CD14-positive monocyte (primary cell): ENCODE measurements at regions not wholly inside any gene's neighbourhood (a gene's known extent, or its start where the extent isn't known, plus 50 kb on each side); places are given as distances from the start of the nearest gene placed in this dataset.

Source experiments
- DNase-seq, 3 donors: peaks; one replicate each; pipeline ENCODE4 v3.0.0-alpha.2; 2011 to 2022
- H2AFZ ChIP-seq: 2 replicates; pipeline ENCODE4 v1.6.0; 2012; ENCODE audit warnings: mild to moderate bottlenecking, low read depth, low read length, inconsistent platforms; ENCODE audit not compliant: insufficient read depth, poor library complexity, severe bottlenecking
- H3K27ac ChIP-seq, 2 donors: 1 replicate in 1 of 2; 2 replicates in 1 of 2; pipeline ENCODE4 v1.5.1; 2012 to 2013; ENCODE audit warnings: low read length in 2 of 2, control low read depth in 1 of 2, inconsistent platforms in 1 of 2, low read depth in 1 of 2, mild to moderate bottlenecking in 1 of 2
- H3K27me3 ChIP-seq, 2 donors: one replicate each; pipeline versions ENCODE4 v1.6.0 to v1.6.1; 2011 to 2013; ENCODE audit warnings: low read length in 2 of 2; ENCODE audit not compliant: control insufficient read depth in 2 of 2, insufficient read depth in 2 of 2
- H3K36me3 ChIP-seq, 2 donors: replicated peaks in 1 of 2; 1 replicate in 1 of 2; 2 replicates in 1 of 2; pipeline versions ENCODE4 v1.5.1 to v1.6.1; 2012 to 2013; ENCODE audit warnings: low read length in 2 of 2, control low read depth in 1 of 2, inconsistent platforms in 1 of 2, mild to moderate bottlenecking in 1 of 2; ENCODE audit not compliant: insufficient read depth in 2 of 2, control insufficient read depth in 1 of 2
- H3K4me1 ChIP-seq, 2 donors: 1 replicate in 1 of 2; 2 replicates in 1 of 2; pipeline versions ENCODE4 v1.5.1 to v1.6.1; 2012 to 2013; ENCODE audit warnings: low read length in 2 of 2, control low read depth in 1 of 2, inconsistent platforms in 1 of 2, mild to moderate bottlenecking in 1 of 2, moderate library complexity in 1 of 2; ENCODE audit not compliant: insufficient read depth in 2 of 2, control insufficient read depth in 1 of 2
- H3K4me2 ChIP-seq: replicated peaks from 2 replicates; pipeline ENCODE3; 2012; ENCODE audit warnings: low read length, moderate library complexity, mild to moderate bottlenecking; ENCODE audit not compliant: poor library complexity, severe bottlenecking; ENCODE audit errors: extremely low read depth
- H3K4me3 ChIP-seq, 3 experiments: fragments of 200-600 bp in 1 of 3; sonication (generic) in 1 of 3; replicated peaks in 1 of 3; 1 replicate in 2 of 3; 2 replicates in 1 of 3; pipeline ENCODE4 v1.5.1; 2011 to 2013; ENCODE audit warnings: low read length in 3 of 3, mild to moderate bottlenecking in 3 of 3, control low read depth in 2 of 3, low read depth in 2 of 3, inconsistent platforms in 1 of 3, moderate library complexity in 1 of 3
- H3K79me2 ChIP-seq: 2 replicates; pipeline ENCODE4 v1.6.0; 2012; ENCODE audit warnings: mild to moderate bottlenecking, control low read depth, inconsistent platforms, low read length, moderate library complexity; ENCODE audit not compliant: insufficient read depth
- H3K9ac ChIP-seq: 2 replicates; pipeline ENCODE4 v1.6.0; 2017; ENCODE audit warnings: low read length, mild to moderate bottlenecking; ENCODE audit not compliant: insufficient read depth, poor library complexity, severe bottlenecking
- H3K9me3 ChIP-seq, 2 donors: replicated peaks in 1 of 2; 1 replicate in 1 of 2; 2 replicates in 1 of 2; pipeline versions ENCODE4 v1.5.1 to v1.6.1; 2012 to 2013; ENCODE audit warnings: low read length in 2 of 2, control low read depth in 1 of 2; ENCODE audit not compliant: control insufficient read depth in 1 of 2, insufficient read depth in 1 of 2
- H4K20me1 ChIP-seq: 2 replicates; pipeline ENCODE4 v1.6.0; 2012; ENCODE audit warnings: mild to moderate bottlenecking, low read length, control low read depth, moderate library complexity; ENCODE audit not compliant: insufficient read depth
- H3K27ac Mint-ChIP-seq, 7 donors: one replicate each; pipeline ENCODE4 v1.8.0; 2020; ENCODE audit warnings: mild to moderate bottlenecking in 7 of 7, mixed read lengths in 7 of 7, moderate library complexity in 6 of 7, inconsistent platforms in 2 of 7
- H3K27me3 Mint-ChIP-seq, 3 donors: one replicate each; pipeline ENCODE4 v1.8.0; 2021 to 2022; ENCODE audit warnings: low read depth in 3 of 3, mild to moderate bottlenecking in 3 of 3, mixed read lengths in 3 of 3, moderate library complexity in 3 of 3, inconsistent platforms in 1 of 3
- H3K36me3 Mint-ChIP-seq, 2 donors: one replicate each; pipeline ENCODE4 v1.8.0; 2020; ENCODE audit warnings: mixed read lengths in 2 of 2, inconsistent platforms in 1 of 2, mild to moderate bottlenecking in 1 of 2
- H3K4me1 Mint-ChIP-seq: one replicate; pipeline ENCODE4 v1.8.0; 2020; ENCODE audit warnings: mild to moderate bottlenecking, mixed read lengths
- H3K4me3 Mint-ChIP-seq, 2 donors: one replicate each; pipeline ENCODE4 v1.8.0; 2020; ENCODE audit warnings: mild to moderate bottlenecking in 2 of 2, mixed read lengths in 2 of 2, moderate library complexity in 1 of 2
- H3K9me3 Mint-ChIP-seq, 7 donors: one replicate each; pipeline ENCODE4 v1.8.0; 2020 to 2022; ENCODE audit warnings: mixed read lengths in 7 of 7, mild to moderate bottlenecking in 6 of 7, moderate library complexity in 6 of 7, inconsistent platforms in 2 of 7
- WGBS: methylation state at CpG from one replicate; pipeline ENCODE4 v1.1.5; 2013; ENCODE audit warnings: missing lambda C conversion rate; ENCODE audit not compliant: insufficient coverage; 5-methylcytosine and 5-hydroxymethylcytosine counted together
- intact Hi-C, 2 donors: fragments of 100-400 bp; cut with micrococcal nuclease; formaldehyde crosslinking; loops; one replicate each; pipeline versions ENCODE4 v1.15.0 to v1.15.1; 2023
- TF ChIP-seq, protein P1 (sequence below): fragments of 200-600 bp; IDR thresholded peaks from one replicate; pipeline ENCODE4 v1.8.0; 2022; ENCODE audit warnings: antibody characterized with exemption, mild to moderate bottlenecking

DNA sequence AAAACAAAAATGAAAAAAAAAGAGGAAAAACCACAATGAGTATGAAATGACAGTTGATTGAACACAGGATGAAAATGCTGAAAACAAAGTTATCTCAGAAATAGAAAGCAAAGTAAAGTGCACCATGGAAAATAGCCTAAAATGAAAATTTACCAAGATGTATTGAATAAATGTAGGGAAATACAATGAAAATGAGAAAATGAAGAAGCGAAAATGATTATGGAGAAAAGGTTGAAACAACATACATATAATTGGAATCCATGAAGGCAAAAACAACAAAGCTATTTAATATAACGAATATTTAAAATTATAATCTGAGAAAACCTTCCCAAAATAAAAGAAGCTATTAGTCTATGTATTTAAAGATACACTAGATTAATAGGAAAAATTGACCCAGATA lies 147.4 kb downstream of the TMEM18 start:
- DNase-seq = no peak
- Mint-ChIP-seq H3K27ac (no peak overlapping the region), H3K9me3 (peaks cover 0 to 9% (median 3%) of the 10 kb centered on the region in 7 donors), H3K27me3 (no peaks in the 10 kb centered on the region), H3K4me1 (no peaks in the 10 kb centered on the region), H3K36me3 (no peaks in the 10 kb centered on the region), H3K4me3 (no peak overlapping the region)
- Histone ChIP-seq H4K20me1 (no peaks in the 10 kb centered on the region), H3K79me2 (no peaks in the 10 kb centered on the region), H3K4me2 (no peak overlapping the region), H3K4me1 (no peaks in the 10 kb centered on the region), H3K36me3 (no peaks in the 10 kb centered on the region), H2AFZ (no peak overlapping the region), H3K9ac (no peak overlapping the region), H3K4me3 (no peak overlapping the region), H3K27me3 (no peaks in the 10 kb centered on the region), H3K27ac (no peak overlapping the region), H3K9me3 (no peaks in the 10 kb centered on the region)
- no CpG with 5 or more reads among the region's 2 CpGs for WGBS
- TF ChIP-seq, protein P1, sequence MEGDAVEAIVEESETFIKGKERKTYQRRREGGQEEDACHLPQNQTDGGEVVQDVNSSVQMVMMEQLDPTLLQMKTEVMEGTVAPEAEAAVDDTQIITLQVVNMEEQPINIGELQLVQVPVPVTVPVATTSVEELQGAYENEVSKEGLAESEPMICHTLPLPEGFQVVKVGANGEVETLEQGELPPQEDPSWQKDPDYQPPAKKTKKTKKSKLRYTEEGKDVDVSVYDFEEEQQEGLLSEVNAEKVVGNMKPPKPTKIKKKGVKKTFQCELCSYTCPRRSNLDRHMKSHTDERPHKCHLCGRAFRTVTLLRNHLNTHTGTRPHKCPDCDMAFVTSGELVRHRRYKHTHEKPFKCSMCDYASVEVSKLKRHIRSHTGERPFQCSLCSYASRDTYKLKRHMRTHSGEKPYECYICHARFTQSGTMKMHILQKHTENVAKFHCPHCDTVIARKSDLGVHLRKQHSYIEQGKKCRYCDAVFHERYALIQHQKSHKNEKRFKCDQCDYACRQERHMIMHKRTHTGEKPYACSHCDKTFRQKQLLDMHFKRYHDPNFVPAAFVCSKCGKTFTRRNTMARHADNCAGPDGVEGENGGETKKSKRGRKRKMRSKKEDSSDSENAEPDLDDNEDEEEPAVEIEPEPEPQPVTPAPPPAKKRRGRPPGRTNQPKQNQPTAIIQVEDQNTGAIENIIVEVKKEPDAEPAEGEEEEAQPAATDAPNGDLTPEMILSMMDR = no peak
- intact Hi-C loops = no loop called here

DNA sequence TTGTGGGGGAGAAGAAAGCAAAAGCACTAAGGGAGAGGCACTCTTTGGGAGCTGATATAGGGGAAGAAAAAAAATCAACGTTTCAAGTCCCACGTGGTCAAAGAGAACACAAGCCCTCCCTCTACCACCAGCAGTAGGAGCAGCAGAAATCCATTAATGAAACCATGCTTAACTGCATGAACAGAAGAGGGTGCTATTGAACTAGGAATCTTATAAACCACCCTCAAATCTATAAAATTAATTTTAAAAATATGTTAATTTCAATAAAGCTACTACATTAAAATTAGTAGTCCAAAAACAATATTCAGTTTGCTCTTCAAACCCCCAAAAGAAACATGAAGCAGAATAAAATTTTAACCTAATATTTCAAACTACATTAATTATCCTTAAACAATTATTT lies 147.8 kb downstream of the TMEM18 start:
- Histone ChIP-seq H3K9me3 (no peaks in the 10 kb centered on the region), H3K36me3 (no peaks in the 10 kb centered on the region), H3K79me2 (no peaks in the 10 kb centered on the region), H3K4me3 (no peak overlapping the region), H3K27me3 (no peaks in the 10 kb centered on the region), H3K4me2 (no peak overlapping the region), H3K27ac (no peak overlapping the region), H3K9ac (no peak overlapping the region), H3K4me1 (no peaks in the 10 kb centered on the region), H2AFZ (no peak overlapping the region), H4K20me1 (no peaks in the 10 kb centered on the region)
- Mint-ChIP-seq H3K27ac (no peak overlapping the region), H3K36me3 (no peaks in the 10 kb centered on the region), H3K27me3 (no peaks in the 10 kb centered on the region), H3K4me3 (no peak overlapping the region), H3K9me3 (peaks cover 0 to 9% (median 3%) of the 10 kb centered on the region in 7 donors), H3K4me1 (no peaks in the 10 kb centered on the region)
- intact Hi-C loops = no loop called here
- TF ChIP-seq, protein P1 = no peak
- no peak for DNase-seq
- no CpG with 5 or more reads among the region's 2 CpGs for WGBS
